HG02642 (cell line): ENCODE measurements at regions not wholly inside any gene's neighbourhood (a gene's known extent, or its start where the extent isn't known, plus 50 kb on each side); places are given as distances from the start of the nearest gene placed in this dataset.
"Not testable (repeated sequence)": the region's sequence is repeated elsewhere in the genome, so short reads cannot be mapped to it uniquely, and the experiment has no call there.

ENCODE experiments used
- ATAC-seq: cut with Tn5 transposase; IDR thresholded peaks from one replicate; pipeline ENCODE4 v1.9.1; 2021; ENCODE audit warnings: mild to moderate bottlenecking; ENCODE audit not compliant: unreplicated experiment, poor library complexity

DNA sequence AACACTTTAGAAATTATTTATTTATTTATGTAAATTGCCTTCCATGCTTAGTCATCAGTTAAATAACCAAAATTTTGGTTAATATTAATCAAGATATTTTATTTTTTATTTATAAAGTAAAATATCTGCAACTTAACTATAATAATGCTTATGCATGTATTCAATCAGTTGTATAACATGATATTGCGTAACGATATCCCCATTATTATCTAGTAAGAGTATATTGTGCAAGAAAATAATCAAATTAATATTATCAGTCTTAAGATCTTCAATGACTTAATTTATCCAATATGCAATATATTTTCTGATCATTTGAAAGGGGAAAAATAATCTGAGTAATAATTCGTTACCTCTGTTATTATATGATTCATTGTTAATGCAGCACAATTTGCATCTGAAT lies 596.7 kb downstream of the GABRG1 start:
- ATAC-seq, result no peak

DNA sequence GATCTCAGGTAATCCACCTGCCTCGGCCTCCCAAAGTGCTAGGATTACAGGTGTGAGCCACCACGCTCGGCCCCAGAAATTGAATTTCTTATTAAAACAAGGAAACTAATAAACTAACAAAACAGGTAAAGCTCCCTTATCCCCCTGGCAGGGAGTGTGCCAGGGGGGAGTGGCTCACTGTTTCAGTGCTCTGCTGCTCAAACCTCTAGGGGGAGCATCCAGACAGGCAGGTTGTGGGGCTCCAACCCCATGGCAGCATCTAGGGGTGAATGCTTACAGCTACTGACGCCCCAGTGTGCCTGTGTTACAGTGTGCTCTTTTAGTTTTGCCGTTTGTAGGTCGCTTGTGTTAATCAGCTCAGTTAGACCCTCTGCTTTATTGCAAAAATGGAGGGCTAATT lies 605.0 kb downstream of the GABRG1 start:
- ATAC-seq, result no peak

DNA sequence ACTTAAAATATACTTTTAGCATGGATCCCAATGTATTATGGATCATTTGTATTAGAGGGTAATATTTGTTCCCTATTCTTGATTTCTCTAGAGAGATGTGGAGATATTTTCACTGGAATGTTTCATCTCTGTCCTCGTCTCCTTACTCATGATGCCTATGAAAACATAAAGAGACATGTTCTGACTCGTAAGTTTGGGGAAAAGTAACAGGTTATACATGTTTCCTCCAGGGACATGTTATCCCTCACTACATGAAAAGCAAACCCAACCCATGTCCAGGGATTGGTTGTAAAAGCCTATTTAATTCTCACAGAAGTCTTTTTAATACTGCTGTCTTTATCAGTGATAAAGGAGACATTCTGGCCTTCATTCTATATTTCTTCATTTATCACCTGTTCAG lies 621.4 kb downstream of the GABRG1 start:
- ATAC-seq, result no peak

DNA sequence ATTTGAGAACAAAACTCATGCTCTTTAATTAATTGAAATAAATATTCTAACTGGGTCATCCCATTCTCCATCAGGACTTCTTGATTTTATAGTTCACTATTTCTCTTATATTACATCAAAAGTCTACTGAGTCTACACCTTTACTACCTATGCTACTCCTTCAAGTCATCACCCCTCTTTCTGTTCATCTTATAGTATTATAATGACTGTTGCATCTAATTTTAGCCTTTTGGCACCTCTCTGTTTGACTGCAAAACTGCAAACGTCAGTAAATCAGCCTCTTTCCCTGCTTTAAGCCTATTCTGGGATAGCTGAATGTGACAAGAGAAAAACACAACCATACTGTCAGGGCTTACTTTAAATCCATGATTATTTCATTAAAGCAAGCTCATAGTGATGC lies 639.1 kb downstream of the GABRG1 start:
- ATAC-seq, result no peak

DNA sequence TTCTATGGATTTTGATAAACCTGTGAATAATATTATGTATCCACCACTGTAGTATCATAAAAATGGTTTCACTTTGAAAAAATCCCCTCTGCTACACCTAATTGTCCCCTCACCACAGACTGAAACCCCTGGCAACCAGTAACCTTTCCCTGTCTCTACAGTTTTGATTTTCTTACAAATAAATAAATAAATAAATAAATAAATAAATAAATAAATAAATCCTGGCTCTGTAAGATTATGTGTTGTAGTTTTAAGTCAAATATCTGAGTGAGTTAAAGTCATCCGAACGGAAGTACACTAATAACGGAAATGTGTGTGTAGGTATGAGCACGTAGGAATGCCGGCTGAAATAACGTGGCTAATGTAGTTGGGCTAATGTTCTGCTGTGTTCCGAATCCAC lies 641.5 kb downstream of the GABRG1 start:
- ATAC-seq, result no peak

DNA sequence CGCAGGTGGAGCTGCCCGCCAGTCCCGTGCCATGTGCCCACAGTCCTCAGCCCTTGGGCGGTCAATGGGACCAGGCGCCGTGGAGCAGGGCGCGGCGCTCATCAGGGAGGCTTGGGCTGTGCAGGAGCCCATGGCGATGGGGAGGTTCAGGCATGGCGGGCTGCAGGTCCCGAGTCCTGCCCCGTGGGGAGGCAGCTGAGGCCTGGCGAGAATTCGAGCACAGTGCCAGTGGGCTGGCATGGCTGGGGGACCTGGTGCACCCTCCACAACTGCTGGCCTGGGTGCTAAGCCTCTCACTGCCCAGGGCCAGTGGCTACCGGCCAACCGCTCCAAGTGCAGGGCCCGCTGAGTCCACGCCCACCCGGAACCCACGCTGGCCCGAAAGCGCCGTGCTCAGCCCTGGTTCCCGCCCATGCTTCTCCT lies 646.5 kb downstream of the GABRG1 start:
- ATAC-seq, result no peak

DNA sequence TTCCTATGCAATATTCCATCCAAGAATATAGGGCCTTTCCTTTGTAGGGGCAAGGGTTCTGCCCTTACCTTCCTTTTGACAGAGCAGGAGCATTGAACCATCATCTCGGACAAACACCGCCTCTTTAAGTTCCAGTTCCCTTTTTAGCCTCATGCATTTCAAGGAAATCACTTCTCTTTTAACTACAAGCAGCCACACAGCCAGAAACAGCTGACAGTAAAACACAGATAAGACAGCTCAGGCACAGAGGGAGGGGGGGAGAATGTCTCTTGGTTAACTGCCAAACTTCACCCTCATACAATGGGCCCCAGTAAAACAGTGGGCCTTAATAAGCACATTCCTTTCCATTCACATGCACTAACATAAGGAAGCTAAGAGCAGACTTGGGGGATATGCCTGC lies 648.3 kb downstream of the GABRG1 start:
- ATAC-seq, result no peak

DNA sequence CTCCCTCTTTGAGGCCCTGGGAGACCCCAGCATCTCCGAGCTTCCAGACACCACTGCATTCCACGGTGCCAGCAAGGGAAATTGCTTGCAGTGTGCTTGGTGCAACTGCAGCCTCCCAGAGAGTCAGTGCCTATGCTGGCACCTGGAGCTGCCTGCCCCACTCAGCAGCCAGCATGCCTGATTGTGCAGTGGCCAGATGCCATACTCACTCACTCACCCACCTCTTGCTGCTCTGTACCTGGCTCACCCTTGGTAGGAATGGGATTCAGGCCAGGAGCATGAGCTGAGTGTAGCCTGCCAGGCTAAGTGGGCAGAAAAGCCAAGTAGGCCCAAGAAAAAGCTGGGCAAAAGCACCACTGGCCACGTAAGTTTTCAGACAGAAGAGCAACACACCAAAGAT lies 651.4 kb downstream of the GABRG1 start:
- no peak for ATAC-seq

DNA sequence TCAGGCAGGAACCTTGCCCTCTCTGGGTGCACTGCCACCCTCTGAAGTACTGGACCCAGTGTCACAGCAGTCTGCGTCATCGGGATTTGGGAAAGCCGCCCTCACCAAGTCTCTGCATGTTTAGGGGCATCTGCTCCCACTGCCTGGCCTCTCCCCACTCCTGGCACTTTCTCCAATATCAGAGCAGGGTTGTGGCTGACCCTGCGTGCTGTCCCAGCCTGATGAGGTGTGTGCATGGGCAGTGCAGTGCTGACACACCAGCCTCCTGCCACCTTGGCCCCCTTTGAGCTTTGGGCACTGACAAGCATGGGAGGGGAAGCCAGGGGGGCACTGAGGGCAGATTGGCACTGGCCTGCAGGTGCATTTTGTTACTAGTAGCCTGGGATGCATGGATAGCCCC lies 652.5 kb downstream of the GABRG1 start:
- no peak for ATAC-seq

DNA sequence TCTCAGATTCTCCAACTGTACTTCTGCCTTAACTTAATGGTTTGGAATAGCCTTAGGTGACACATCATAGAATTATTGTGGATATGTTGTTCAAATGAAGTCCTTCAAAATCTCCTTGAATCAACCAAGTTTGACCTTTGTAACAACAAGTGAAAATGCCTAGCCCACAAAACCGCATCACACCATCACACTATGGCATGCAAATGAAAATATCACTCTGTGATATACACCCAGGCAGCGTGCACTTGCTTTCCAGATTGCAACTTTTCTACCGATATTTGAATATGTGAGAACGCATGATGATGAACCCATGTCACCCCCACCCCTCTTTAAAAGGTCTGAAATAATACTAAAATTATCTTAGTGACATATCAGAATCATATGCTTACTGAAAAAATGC lies 656.7 kb downstream of the GABRG1 start:
- no peak for ATAC-seq

DNA sequence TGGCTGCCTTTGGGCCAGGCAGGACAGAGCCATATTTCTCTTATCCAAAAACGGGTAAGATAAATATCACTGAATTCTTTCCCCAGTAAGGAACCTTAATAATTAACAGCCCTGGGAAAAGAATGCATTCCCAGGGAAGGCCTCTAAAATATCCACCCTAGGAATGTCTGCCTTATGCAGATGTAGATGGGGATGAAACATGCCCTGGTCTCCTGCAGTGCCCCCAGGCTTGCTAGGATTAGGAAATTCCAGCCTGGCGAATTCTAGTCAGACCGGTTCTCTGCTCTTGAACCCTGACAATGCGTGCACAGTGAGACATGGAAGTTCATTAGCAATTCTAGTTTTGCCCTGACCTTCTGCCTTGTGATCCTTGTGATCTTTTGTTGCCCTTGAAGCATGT lies 663.7 kb downstream of the GABRG1 start:
- not testable (repeated sequence) for ATAC-seq

DNA sequence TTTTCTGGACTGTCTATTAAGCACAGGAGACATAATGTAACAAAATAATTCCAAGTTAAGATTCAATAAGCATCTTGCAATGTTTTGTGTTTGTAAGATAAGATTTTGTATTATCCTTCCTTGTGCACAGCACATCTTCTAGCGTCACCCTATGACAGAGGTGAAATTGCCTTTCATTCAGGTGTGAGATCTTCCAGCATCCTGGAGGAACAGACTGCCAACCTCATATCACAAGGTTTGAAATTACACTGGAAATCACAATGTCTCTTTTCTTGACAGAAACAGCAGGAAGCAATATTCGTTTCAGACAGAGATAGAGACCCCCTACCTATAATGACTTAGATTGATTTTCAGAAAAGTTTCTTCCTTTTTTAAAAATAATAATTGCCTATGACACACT lies 668.6 kb downstream of the GABRG1 start:
- no peak for ATAC-seq

DNA sequence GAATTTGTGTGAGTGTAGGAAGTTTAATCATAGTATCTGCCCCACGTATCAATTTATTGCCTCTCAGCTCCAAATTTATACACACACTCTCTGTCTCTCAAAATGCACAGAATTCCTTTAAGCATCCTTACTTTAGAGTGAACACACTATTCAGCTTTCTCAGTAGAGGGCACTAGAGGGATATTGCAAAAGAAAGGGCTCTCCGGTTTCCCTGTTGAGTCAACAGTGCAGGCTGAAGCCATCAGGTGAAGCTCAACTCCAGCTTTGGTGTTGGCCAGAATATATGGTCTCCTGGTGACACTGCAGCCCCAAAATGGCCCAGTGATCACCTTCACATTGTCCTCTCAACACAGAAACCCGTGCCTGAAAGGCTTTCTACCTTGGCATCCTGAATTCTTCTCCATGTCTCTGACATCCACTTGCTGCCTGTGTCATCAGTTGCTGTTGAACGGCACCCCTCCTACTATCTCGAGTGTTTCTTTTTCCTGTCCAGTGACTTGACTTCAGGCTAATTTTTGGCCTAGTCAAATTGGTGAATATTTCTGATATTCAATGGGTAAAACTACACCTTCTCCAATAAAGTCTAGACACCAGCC lies 670.5 kb downstream of the GABRG1 start:
- peak; percentile 64 for ATAC-seq

DNA sequence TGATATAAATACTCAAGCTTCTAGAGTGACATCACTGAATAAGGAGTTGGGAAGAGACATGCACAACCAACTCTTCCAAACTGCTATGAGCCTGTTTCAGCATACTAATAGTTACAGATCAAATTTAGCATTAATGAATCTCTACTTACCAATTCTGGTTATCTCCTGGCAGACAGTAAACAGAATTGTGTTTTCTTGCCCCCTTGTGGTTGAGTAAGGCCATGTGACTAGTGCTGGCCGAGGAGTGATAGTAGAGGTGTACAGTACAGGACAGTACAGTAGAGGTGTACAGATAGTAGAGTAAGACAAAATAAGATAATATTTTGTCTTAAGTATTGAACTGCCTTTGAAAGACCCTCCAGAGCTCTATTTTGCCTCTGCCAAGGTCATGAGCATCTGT lies 681.4 kb downstream of the GABRG1 start:
- no peak for ATAC-seq

DNA sequence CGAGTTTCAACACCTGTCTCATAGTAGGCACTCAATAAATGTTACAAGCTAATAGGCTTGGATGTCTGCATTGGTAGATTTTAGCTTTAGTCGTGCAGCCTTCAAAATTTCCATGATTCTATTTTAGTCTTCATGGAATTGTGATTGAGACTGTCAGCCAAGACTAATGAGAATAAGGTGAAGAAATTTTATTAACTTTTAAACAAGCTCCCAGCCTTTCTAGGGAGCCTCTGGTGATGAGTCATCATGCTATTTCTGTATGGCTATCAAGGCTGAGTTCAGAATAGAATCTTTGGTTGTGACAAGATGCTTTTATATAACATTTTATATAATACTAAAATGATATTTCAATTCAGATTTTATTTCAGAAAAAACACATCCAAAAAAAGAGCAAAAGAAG lies 685.8 kb downstream of the GABRG1 start:
- ATAC-seq, result no peak

DNA sequence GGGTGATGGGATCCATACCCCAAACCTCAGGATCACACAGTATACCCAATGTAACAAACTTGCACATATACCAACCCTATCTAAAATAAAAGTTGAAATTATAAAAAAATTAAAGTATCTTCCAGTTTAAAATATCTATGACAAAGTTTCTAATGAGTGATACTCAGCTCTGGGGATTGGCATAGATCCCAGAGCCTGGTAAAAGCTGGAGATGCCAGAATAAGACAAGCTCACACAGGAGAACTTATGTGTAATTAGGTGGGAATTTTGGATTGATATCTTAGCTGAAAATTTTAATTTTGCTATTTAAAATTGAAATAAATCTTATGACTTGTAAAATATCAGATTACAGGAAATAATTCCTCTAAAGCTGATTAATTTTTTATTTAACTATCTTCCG lies 686.5 kb downstream of the GABRG1 start:
- no peak for ATAC-seq

DNA sequence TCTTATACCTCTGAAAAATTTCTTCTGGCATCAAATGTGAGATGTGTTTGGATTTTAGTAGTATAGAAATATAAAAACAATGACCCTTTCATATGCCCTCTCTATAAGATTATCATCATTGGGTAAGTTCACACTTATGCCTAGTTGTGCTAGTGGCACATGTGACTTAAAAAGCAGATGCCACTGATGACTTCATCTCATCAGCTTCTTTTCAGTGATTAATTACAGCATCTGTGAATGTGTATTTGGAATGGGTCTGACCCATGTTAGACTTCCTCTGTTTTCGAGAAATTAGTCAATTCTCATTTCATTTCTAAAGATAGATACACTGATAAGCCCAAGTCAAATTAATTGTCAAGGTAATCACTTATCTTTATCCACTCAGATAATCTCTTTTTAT lies 698.7 kb downstream of the GABRG1 start:
- ATAC-seq, result no peak

DNA sequence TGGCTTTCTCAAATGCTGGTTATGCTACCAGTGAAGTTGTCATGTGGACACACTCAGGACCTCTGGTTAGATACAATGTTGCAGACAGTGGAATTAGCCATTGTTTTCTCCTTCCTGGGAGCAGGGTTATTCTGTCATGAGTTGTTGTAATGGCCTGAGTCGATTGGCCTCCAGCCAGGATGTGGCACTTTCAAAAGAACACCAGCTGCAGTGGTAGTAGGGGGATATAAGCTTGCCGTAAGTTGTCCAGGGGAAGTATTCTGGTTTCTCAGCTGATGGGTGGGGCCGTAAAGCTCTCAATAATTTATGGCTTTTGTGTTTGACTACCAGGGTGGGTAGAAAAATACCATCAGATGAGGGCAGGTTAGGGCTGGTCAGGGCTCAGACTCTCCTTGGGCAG lies 697.5 kb upstream of the GNPDA2 start:
- no peak for ATAC-seq

DNA sequence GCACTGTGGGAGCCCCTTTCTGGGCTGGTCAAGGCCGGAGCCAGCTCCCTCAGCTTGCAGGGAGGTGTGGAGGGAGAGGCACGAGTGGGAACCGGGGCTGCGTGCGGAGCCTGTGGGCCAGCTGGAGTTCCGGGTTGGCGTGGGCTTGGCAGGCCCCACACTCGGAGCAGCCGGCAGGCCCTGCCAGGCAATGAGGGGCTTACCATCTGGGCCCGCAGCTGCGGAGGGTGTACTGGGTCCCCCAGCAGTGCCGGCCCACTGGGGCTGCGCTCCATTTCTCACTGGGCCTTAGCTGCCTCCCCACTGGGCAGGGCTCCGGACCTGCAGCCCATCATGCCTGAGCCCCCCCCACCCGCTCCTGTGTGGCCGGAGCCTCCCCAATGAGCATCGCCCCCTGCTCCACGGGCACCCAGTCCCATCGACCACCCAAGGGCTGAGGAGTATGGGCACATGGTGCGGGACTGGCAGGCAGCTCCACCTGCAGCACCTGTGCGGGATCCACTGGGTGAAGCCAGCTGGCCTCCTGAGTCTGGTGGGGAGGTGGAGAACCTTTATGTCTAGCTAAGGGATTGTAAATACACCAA lies 693.8 kb upstream of the GNPDA2 start:
- ATAC-seq, result not testable (repeated sequence)

DNA sequence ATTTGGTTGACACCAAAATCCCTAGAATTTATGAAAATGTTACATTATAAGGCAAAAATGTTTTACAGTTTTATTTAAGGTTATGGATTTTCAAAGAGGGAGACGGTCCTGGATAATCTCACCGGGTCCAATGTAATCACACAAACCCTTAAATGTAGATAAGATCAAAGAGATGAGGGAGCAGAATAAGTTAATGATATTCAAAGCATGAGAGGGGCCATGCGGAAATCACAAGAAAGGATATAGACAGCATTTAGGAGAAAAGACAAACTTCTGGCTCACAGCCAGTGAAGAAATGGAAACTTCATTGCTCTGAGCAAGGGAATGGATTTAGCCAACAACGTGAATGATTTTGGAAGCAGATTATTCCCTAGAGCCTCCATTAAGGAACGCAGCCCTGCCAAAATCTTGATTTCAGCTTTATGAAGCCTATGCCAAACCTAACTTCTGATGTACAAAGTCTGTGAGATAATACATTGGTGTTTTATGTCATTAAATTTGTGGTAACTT lies 684.4 kb upstream of the GNPDA2 start:
- ATAC-seq, result no peak

DNA sequence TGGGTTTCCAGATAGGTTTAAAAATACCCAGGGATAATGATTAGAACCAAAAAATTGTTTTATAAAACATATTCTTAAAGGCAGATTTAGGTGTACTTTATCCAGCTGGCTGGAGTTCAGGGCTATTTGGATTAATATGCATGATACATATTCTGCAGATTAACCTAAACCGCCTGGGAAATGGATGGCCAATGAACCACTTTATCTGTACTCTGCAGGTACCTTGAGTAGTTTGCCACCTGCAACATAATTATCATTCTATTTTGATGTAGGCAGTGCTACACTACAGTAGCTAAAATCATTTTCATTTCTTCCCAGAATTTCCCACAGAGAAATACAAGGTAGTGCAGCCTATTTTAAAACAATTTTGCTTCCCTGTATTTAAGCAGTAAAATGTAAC lies 683.2 kb upstream of the GNPDA2 start:
- ATAC-seq, result no peak

DNA sequence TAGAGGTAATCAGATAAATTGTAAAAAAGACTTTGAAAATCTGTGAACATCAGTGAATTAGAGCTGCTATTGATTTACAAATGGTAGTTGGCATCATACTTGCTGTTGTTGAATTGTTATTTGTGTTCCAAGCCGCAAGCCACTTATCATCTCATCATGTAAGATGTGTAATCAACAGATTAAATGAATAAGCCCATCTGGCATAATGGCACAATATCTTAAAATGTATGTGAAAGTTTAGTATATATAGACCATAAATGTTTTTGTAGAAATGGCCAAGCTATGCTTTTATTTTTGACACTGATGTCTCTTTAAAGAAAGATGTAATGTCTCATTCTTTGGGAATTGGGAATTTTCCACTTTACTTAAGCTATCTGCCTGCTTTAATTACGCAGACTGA lies 682.6 kb upstream of the GNPDA2 start:
- no peak for ATAC-seq
